Suprapubic skin (tissue), 4 donors: ENCODE measurements at regions not wholly inside any gene's neighbourhood (a gene's known extent, or its start where the extent isn't known, plus 50 kb on each side); places are given as distances from the start of the nearest gene placed in this dataset.

Source experiments
- DNase-seq, 2 donors: peaks; one replicate each; pipeline ENCODE4 v3.0.0-alpha.2; 2019; ENCODE audit warnings: low spot score in 2 of 2
- H3K27ac ChIP-seq: fragments of 200-600 bp; sonication (generic); one replicate; pipeline ENCODE4 v1.5.1; 2019
- H3K27me3 ChIP-seq: fragments of 200-600 bp; sonication (generic); one replicate; pipeline ENCODE4 v1.5.1; 2019
- H3K36me3 ChIP-seq: fragments of 200-600 bp; sonication (generic); one replicate; pipeline ENCODE4 v1.5.1; 2019
- H3K4me1 ChIP-seq: fragments of 200-600 bp; sonication (generic); one replicate; pipeline ENCODE4 v1.5.1; 2019
- H3K4me3 ChIP-seq: fragments of 200-600 bp; sonication (generic); one replicate; pipeline ENCODE4 v1.5.1; 2019; ENCODE audit warnings: mild to moderate bottlenecking
- H3K9me3 ChIP-seq: fragments of 200-600 bp; sonication (generic); one replicate; pipeline ENCODE4 v1.5.1; 2019
- EP300 ChIP-seq: sonication (generic); formaldehyde crosslinking; IDR thresholded peaks from one replicate; pipeline ENCODE4 v1.6.1; 2017; ENCODE audit warnings: antibody characterized with exemption
- POLR2A ChIP-seq, 2 donors: fragments of 450-650 bp; IDR thresholded peaks; one replicate each; pipeline ENCODE4 v1.6.1; 2017; ENCODE audit warnings: antibody characterized with exemption in 2 of 2, mild to moderate bottlenecking in 2 of 2, moderate library complexity in 2 of 2
- POLR2AphosphoS5 ChIP-seq, 3 donors: sonication (generic); formaldehyde crosslinking; IDR thresholded peaks; one replicate each; pipeline ENCODE4 v1.6.1; 2017; ENCODE audit warnings: antibody characterized with exemption in 3 of 3
- WGBS: methylation state at CpG from one replicate; pipeline ENCODE4 v1.1.5; 2018; 5-methylcytosine and 5-hydroxymethylcytosine counted together
- TF ChIP-seq, protein P1 (sequence below), 2 donors: fragments of 200-600 bp in 1 of 2; fragments of 450-650 bp in 1 of 2; sonication (generic) in 1 of 2; IDR thresholded peaks; one replicate each; pipeline ENCODE4 v1.5.1; 2016 to 2019; ENCODE audit warnings: antibody characterized with exemption in 2 of 2, mild to moderate bottlenecking in 1 of 2, moderate library complexity in 1 of 2

DNA sequence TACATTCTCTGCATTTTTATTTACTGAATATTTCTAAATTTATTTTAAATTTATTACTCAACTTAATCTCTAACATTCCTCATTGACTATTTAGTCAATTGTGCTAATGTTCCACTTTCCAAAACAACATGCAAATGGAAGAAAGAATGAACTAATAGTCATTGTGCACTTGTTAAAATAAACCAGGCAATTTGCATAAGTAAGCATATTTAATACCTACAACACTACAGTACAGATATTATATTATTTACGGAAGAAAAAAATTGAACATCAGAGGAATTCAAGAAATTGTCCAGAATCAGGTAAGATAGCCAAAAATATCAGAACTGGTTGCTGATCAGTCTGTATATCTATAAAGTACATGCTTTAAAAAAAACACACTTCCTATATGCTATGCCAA is 320.5 kb downstream of the CENPW start:
- 96% methylated on average over 1 of the region's 1 CpG for WGBS
- Histone ChIP-seq H3K27ac (no peak overlapping the region), H3K27me3 (no peaks in the 10 kb centered on the region), H3K36me3 (no peaks in the 10 kb centered on the region), H3K9me3 (no peaks in the 10 kb centered on the region), H3K4me1 (no peaks in the 10 kb centered on the region), H3K4me3 (no peak overlapping the region)
- DNase-seq = no peak
- TF ChIP-seq, protein P1, sequence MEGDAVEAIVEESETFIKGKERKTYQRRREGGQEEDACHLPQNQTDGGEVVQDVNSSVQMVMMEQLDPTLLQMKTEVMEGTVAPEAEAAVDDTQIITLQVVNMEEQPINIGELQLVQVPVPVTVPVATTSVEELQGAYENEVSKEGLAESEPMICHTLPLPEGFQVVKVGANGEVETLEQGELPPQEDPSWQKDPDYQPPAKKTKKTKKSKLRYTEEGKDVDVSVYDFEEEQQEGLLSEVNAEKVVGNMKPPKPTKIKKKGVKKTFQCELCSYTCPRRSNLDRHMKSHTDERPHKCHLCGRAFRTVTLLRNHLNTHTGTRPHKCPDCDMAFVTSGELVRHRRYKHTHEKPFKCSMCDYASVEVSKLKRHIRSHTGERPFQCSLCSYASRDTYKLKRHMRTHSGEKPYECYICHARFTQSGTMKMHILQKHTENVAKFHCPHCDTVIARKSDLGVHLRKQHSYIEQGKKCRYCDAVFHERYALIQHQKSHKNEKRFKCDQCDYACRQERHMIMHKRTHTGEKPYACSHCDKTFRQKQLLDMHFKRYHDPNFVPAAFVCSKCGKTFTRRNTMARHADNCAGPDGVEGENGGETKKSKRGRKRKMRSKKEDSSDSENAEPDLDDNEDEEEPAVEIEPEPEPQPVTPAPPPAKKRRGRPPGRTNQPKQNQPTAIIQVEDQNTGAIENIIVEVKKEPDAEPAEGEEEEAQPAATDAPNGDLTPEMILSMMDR (IDR thresholded peaks at IDR 0.05) = no peak
- TF ChIP-seq POLR2AphosphoS5 (IDR thresholded peaks at IDR 0.05) (no peak), EP300 (no peak), POLR2A (IDR thresholded peaks at IDR 0.05) (no peak)

DNA sequence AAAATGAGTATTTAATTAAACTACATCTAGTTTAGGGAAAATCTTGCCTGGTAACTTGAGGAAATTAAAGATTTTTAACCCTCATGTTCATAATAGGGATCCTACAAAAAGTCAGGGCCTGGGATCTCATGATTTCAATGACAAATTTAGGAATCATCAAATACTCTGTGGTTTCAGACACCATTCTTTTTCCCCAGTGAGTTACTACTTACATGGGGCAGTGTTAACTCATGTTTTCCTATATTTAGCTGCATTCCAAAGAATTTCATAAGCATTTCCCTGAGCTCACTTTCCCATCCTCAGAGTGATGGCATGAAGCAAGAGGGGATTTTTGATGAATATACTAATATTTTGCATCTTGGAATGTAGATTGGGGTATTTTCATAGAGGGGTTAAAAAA is 321.7 kb downstream of the CENPW start:
- Histone ChIP-seq H3K27me3 (no peaks in the 10 kb centered on the region), H3K4me3 (no peak overlapping the region), H3K36me3 (no peaks in the 10 kb centered on the region), H3K4me1 (no peaks in the 10 kb centered on the region), H3K9me3 (no peaks in the 10 kb centered on the region), H3K27ac (no peak overlapping the region)
- no peak for DNase-seq
- TF ChIP-seq EP300 (no peak), POLR2AphosphoS5 (IDR thresholded peaks at IDR 0.05) (no peak), POLR2A (IDR thresholded peaks at IDR 0.05) (no peak)
- TF ChIP-seq, protein P1 (IDR thresholded peaks at IDR 0.05) = no peak

DNA sequence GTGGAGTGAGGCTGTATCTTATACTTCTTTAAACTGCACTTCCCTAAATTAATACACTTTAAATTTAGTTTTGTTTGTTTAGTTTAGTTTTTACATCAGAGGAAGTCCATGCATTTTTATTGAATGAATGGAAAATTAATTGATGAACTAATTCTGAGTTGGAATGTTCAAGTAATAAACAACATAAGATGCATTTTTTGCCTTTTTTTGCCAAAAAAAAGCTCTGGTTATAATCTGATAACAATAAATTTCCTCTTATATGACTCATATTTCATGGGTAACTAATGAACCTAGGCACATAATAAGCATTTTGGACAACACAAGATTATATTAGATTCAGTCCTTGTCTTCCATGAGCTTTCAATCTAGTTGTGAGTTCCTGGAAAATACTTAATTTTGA is 323.1 kb downstream of the CENPW start:
- Histone ChIP-seq H3K9me3 (no peaks in the 10 kb centered on the region), H3K27me3 (no peaks in the 10 kb centered on the region), H3K4me3 (no peak overlapping the region), H3K4me1 (no peaks in the 10 kb centered on the region), H3K27ac (no peak overlapping the region), H3K36me3 (no peaks in the 10 kb centered on the region)
- DNase-seq = no peak
- TF ChIP-seq POLR2AphosphoS5 (IDR thresholded peaks at IDR 0.05) (no peak), EP300 (no peak), POLR2A (IDR thresholded peaks at IDR 0.05) (no peak)
- TF ChIP-seq, protein P1 (IDR thresholded peaks at IDR 0.05) = no peak

DNA sequence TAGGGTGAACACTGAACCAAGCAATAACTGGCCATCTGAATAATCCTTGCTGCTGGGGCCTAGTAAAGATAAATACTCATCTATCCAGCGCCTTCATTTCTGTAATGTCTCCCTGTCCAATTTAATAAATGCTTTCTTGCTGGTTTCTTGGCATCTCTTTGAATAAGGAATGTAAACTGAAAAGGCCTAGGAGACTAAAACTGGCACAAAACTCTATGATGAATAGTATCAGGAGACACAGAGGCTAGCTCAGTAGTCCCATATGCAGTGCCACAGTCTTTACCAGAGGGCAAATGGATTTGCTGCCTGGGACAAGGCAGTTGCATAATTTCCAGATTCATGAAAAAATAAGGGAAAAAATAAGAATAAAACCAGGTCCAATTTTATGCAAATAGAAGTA is 324.4 kb downstream of the CENPW start:
- no peak overlapping the region for H3K27ac ChIP-seq

DNA sequence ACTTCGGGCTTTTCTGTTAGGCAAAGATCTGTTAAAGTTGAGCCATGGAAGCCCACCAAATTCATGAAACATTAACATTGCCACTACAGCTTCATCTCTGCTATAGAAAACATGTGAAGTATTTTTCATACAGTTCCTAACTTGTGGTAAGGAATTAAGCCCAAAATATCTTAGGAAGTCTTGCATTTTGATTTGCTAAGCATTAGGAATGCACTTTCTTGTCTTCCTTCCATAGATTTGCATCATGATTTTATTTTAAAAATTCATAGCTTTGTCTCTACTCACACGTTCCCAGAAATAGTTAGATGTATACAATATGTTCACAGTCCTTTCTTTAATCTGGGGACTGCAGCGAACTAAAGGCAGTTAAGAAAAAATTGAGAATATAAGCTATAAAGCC is 325.6 kb downstream of the CENPW start:
- Histone ChIP-seq H3K4me3 (no peak overlapping the region), H3K27ac (no peak overlapping the region), H3K27me3 (no peaks in the 10 kb centered on the region), H3K4me1 (no peaks in the 10 kb centered on the region), H3K9me3 (peaks cover 3% of the 10 kb centered on the region), H3K36me3 (no peaks in the 10 kb centered on the region)
- no peak for DNase-seq
- TF ChIP-seq EP300 = no peak
- TF ChIP-seq, protein P1 (IDR thresholded peaks at IDR 0.05) = no peak
- no peak for TF ChIP-seq POLR2A (IDR thresholded peaks at IDR 0.05)
- no peak for TF ChIP-seq POLR2AphosphoS5 (IDR thresholded peaks at IDR 0.05)
- 78% methylated on average over 3 of the region's 3 CpGs for WGBS

More for the DNA sequence above, 324.4 kb downstream of the CENPW start:
- no peak for DNase-seq
- no peaks in the 10 kb centered on the region for H3K27me3 ChIP-seq
- 59% methylated on average over 1 of the region's 1 CpG for WGBS
- H3K36me3 ChIP-seq = no peaks in the 10 kb centered on the region
- H3K4me3 ChIP-seq = no peak overlapping the region
- H3K9me3 ChIP-seq = no peaks in the 10 kb centered on the region
- no peaks in the 10 kb centered on the region for H3K4me1 ChIP-seq
- TF ChIP-seq EP300 (no peak), POLR2A (IDR thresholded peaks at IDR 0.05) (no peak)
- TF ChIP-seq, protein P1 (IDR thresholded peaks at IDR 0.05) = no peak
